Esophagus muscularis mucosa (tissue), 3 donors: ENCODE measurements at regions not wholly inside any gene's neighbourhood (a gene's known extent, or its start where the extent isn't known, plus 50 kb on each side); places are given as distances from the start of the nearest gene placed in this dataset.

Source experiments
- POLR2AphosphoS5 ChIP-seq, 2 donors: sonication (generic); formaldehyde crosslinking; IDR thresholded peaks; one replicate each; pipeline ENCODE4 v1.6.1; 2017; ENCODE audit warnings: antibody characterized with exemption in 2 of 2
- TF ChIP-seq, protein P1 (sequence below), 3 experiments: fragments of 200-600 bp in 2 of 3; fragments of 450-650 bp in 1 of 3; sonication (generic) in 2 of 3; IDR thresholded peaks; one replicate each; pipeline ENCODE4 v1.5.1; 2017 to 2019; ENCODE audit warnings: antibody characterized with exemption in 3 of 3, mild to moderate bottlenecking in 2 of 3, moderate library complexity in 1 of 3

DNA sequence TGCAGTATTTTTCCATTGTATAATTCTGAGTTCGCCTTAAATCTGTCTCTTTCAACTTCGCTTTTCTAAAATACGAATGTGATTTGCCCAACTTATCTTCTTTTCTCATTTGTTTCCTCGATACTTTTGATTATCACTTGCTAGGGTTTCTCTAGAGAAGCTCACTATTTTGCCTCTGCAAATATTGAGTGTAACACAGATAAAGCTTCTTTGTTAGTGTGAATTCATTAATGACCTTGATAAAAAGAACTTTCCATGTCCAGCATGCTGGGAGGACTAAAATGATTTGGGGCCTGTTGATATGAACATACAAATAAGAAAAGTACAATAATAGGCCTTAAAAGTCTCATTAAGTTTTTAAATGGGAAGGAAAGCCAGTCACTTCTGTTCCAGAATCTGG lies 303.3 kb downstream of the MAP2K6 start:
- TF ChIP-seq POLR2AphosphoS5 (IDR thresholded peaks at IDR 0.05) = no peak
- TF ChIP-seq, protein P1, sequence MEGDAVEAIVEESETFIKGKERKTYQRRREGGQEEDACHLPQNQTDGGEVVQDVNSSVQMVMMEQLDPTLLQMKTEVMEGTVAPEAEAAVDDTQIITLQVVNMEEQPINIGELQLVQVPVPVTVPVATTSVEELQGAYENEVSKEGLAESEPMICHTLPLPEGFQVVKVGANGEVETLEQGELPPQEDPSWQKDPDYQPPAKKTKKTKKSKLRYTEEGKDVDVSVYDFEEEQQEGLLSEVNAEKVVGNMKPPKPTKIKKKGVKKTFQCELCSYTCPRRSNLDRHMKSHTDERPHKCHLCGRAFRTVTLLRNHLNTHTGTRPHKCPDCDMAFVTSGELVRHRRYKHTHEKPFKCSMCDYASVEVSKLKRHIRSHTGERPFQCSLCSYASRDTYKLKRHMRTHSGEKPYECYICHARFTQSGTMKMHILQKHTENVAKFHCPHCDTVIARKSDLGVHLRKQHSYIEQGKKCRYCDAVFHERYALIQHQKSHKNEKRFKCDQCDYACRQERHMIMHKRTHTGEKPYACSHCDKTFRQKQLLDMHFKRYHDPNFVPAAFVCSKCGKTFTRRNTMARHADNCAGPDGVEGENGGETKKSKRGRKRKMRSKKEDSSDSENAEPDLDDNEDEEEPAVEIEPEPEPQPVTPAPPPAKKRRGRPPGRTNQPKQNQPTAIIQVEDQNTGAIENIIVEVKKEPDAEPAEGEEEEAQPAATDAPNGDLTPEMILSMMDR (IDR thresholded peaks at IDR 0.05) = no peak
